ENCODE measurements at regions not wholly inside any gene's neighbourhood (a gene's known extent, or its start where the extent isn't known, plus 50 kb on each side); places are given as distances from the start of the nearest gene placed in this dataset.

GRCh38 chr18:53817976-53818950 lies 406.2 kb downstream of the MBD2 start:
- DNase-seq (ENCODE audit: low spot score): no peak

- no peak for DNase-seq (ENCODE audit: low spot score)
Observed at GRCh38 chr18:53800171-53800570, 424.3 kb downstream of the MBD2 start.

DNA sequence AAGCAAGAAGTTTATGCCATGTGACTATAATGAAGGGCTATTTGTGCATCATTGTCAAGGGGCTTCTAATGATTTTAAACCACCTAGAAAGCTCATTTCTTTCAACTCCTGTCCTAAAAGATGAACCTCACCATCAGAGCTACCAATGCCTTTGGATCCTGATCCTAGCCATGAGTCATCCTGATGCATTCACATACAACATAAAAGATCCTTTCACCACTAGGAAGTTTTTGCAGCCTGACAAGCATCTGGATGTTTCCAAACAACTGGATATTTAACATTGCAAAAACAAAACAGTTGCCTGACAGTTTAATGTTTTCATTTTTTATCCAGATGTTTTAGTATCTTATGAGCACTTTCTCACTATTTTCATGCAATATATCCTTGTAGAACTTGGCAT lies 425.3 kb downstream of the MBD2 start:
- DNase-seq (ENCODE audit: low spot score): no peak

- DNase-seq (ENCODE audit: low spot score): no peak
Observed at GRCh38 chr18:53798516-53798915, 426.0 kb downstream of the MBD2 start.

DNA sequence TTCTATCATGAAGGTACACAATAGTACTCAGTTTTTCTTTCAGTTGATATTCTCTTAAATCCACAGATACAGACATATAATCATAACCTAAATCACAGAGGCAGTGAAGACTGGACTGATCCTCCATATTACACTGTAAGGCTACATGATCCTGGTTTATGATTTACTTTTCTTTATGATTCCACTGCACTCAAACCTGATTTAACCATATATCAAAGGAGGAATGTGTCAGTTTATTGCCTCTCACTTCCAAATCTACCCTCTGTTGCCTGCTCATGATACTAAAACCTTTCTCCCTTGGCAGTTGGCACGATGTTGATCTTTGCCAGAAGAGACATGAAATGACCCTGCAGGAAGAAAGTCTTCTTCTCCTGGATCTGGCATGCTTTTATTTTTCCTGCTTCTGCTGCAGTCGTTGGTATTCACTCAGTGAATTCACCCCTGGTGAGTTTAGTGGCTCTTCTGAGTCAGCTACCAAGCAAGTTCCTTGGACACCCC lies 426.4 kb downstream of the MBD2 start:
- DNase-seq (ENCODE audit: low spot score): no peak

DNA sequence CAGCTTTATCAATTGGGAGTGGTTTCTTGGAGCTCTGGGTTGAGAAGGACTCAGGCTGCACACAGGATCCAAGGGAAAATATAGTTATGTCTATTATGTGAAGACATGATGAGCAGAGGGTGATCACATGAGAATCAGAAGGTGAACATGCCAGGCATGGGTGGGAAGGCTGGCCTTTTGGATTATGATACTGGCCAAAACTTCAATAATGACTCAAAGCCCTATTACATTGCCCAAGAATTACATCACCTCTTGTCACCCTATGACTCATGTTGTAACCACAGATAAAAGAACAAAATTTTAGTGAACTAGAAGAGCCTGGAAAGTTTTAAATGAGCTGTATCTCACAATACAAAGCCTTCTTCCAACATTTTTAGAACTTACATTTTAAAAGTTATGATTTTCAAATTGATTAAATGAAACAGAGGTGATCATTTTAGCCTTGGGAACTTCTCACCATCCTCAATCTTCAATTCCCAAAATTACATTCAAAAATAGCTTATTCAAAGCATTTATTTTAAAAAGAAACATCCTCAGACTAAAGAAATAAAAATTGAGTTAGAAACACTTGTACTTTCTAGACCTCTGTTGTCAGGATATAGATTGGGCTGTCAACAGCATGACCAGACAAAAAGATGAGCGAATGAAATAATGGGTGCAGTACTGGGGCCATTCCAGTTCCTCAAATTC lies 428.3 kb downstream of the MBD2 start:
- DNase-seq (ENCODE audit: low spot score): no peak

DNA sequence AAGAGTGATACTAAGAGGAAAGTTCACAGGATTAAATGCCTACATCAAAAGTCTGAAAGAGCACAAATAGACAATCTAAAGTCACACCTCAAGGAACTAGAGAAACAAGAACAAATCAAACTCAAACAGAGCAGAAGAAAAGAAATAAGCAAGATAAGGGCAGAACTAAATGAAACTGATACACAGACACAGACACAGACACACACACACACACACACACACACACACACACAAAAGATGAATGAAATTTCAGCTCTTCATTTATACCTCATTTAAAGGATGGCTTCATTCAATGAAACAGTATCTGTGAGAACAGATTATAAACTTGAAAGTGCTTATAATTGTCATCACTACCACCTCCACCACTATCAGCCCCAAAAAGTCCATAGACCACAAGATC lies 428.9 kb downstream of the MBD2 start:
- no peak for DNase-seq (ENCODE audit: low spot score)

DNA sequence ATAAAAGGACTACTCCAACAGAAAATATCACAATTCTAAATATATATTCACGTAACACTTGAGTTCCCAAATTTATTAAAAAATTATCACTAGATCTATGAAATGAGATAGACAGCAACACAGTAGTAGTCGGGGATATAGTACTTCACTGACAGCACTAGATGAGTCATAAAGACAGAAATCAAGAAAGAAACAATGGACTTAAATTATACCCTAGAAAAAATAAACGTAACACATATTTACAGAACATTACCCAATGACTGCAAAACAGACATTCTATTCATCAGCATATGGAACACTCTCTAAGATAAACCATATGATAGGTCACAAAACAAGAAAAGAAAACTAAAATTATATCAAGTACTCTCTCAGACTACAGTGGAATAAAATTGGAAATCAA lies 429.4 kb downstream of the MBD2 start:
- no peak for DNase-seq (ENCODE audit: low spot score)

DNA sequence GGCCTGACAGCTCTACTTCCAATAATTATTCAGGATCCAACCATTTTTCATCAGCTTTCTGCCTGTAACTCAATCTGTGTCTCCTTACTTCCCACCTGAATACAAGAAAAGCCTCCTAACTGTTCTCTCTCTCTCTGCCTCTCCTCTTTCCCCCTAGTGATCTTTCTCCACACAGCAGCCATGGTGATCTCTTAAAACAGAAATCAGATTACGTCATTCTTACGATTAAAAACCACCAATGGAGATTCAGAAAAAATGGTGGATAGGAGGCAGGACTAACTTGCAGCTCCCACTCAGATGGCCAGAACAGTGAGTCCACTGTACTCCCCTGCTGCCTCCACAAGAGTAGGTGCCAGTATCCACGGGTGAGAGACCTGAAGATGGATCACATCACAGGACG lies 431.7 kb downstream of the MBD2 start:
- no peak for DNase-seq (ENCODE audit: low spot score)

- no peak for DNase-seq (ENCODE audit: low spot score)
Observed at GRCh38 chr18:53790786-53791185, 433.7 kb downstream of the MBD2 start.

DNA sequence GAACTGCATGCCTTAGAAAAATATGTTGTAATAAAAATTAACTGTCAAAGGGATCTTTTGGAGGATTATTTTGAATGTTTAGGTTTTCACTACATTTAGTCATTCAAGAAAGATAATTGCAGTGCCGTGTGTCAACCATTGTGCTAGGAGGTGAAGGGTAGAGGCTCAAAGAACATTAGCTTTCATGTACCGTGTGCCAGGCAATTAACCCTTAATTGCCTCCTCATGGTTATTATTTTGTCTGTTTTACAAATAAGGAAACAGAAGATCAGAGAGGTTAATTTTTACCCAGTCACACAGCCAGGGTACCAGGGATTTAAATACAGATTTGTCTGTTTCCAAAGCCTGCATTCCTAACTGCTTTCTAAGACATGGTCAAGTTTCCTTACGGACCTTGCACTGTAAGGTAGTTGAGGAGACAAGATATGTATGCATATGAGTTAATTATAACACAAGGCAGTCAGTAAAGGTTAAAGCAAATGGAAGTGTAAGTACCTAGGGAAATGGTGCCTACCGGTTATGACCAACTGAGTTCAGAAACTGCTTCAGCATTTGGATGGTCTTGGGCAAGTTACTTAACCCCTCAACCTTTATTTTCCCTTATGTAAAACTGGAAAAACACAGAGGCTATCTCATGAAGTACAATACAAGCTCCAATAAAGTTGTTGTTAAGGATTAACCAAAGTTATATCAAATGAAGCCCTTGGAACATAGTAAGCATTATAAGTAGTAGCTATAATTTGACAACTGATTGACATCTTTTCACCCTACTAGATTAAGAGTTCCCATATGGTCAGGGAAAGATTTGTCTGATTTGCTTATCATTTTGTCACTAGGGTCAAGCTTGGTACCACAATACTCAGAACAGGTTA lies 434.9 kb downstream of the MBD2 start:
- DNase-seq (ENCODE audit: low spot score): no peak

DNA sequence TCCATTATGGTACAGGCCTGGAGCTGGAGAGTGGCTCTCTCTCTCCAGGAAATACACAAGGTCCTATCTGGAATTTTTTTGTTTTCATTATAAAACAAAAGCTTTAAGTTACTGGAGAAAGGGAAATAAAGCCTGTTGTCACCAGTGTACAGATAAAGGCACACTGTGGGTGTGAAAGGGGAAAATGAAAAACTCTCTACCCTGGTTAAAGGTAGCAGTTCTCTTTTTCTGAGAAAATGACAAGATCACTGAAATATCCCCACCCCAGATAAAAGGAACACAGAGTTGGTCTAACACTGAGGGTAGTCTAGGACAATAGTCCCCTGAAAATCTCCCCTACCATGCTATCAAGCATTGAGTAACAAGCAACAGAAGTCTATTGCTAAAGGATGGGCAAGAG lies 438.7 kb downstream of the MBD2 start:
- no peak for DNase-seq (ENCODE audit: low spot score)

DNA sequence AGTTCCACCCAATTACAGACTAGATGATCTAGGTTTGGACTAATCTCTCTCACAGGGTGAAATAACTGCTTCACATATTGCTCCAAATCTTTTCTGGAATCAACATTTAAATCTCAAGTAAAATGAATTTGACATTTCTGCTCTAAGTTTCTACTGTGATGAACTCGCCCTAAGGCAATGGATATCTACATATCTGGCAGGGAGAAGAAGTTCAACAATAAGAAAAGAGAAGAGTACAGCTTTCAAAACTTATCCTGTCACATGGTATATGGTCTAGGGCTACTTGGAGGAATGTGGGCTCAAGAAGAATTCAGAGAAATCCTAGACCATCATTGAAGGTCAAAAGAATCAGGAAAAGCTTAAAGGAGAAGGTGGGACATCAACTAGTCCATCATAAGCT lies 440.2 kb downstream of the MBD2 start:
- no peak for DNase-seq (ENCODE audit: low spot score)

DNA sequence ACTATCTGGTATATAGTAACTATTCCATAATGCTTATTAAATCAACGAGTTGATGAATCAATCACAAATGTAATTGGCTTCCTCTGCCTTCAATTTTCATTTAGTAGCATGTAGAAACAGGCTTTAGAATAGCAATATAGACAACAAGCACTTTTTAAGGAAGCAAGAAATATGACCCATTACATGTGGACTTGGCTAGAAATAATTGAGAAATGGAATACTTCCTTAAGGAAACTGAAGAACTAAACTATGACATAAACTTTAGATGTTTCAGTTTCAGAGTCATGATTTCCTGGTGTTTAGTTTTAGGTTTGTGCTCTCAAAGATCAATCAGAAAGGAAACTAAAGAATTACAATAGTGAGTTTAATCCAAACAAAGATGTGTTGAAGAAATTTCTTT lies 443.8 kb downstream of the MBD2 start:
- DNase-seq (ENCODE audit: low spot score): no peak

DNA sequence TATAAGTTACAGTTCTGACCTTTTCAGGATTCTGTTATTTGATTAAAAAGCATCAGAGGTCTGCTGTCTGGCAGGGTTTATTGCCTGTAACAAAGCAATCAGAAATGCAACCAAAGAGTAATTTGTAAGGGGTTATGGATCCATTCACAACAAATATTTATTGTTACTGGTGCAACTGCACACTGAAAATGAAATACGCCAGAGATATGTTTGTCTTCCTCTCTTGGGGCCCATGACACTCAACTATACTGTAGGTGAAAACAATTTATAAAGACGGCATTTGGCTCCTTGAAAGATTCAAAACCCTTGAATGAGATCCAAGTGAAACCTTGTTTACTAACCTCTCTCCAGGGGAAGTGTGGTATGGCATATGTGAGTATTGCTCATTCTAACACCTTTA lies 452.2 kb downstream of the MBD2 start:
- DNase-seq (ENCODE audit: low spot score): no peak

DNA sequence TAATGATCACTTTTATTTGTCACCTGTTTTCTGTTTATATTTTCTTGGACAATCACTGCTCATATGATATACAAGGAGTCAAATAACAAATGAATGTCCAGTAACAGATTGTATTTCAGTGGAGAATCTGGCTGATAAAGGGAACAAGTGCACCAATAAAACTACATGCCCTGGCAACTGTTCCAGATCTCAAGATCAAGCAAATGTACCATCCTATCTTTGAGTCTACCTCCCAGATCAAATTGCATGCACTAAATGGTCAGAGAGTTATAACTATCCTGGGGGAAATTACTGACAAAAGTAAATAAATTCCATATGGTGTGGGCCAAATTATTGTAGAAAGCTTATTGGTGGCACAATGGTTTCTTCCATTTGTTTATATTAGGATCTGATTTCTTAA lies 452.8 kb downstream of the MBD2 start:
- no peak for DNase-seq (ENCODE audit: low spot score)

DNA sequence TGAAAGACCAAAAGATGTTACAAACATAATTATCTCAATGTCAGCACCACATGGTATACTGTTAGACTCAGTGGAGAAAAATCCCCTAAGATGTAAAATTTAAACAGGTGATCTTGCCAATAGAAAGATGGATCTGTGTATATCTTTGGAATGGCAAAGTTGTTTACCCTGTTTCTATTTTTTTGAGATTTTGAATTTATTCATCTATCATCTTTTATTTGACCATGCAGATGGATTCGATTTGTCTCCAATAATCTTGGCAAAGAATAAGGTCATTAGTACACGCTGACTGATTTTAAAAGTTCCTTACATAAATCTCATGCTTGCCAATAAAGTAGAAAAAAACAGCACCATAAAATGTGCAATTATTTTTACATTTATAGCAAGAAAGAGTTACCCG lies 459.3 kb downstream of the MBD2 start:
- DNase-seq (ENCODE audit: low spot score): no peak

DNA sequence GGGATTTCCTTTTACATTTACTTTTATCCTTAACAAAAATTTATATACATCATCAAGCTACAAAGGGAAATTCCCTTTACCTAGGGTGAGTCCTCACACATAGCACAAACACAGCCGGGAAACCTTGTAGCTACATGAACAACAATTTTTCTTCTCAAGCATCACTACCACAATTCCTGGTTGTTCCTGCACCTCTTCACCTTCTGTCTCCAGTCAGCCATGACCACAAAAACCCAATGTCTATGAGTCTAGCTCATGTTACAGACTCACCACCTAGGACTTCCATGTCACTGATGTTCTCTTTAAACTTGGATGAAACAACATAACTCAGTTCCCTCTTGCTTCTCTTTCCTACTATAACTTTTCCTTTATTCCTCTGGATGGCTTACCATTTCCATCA lies 460.4 kb downstream of the MBD2 start:
- DNase-seq (ENCODE audit: low spot score): no peak

GRCh38 chr18:53757328-53757727 lies 467.1 kb downstream of the MBD2 start:
- DNase-seq (ENCODE audit: low spot score): no peak

DNA sequence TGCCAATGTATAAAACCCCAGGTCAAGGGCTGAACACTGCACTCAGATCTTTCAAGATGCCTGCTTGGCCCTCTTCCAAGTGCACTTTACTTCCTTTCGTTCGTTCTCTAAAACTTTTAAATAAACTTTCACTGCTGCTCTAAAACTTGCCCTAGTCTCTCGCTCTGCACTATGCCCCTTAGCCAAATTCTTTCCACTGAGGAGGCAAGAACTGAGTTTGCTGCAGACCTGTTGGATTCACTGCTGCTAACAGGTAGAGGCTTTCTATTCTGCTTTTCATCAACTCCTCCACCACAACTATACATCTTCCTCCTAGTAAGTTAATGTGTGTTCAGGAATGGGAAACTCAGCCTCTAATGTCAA lies 467.9 kb downstream of the MBD2 start:
- no peak for DNase-seq (ENCODE audit: low spot score)

GRCh38 chr18:53755914-53756609 lies 468.4 kb downstream of the MBD2 start:
- DNase-seq (ENCODE audit: low spot score): no peak

DNA sequence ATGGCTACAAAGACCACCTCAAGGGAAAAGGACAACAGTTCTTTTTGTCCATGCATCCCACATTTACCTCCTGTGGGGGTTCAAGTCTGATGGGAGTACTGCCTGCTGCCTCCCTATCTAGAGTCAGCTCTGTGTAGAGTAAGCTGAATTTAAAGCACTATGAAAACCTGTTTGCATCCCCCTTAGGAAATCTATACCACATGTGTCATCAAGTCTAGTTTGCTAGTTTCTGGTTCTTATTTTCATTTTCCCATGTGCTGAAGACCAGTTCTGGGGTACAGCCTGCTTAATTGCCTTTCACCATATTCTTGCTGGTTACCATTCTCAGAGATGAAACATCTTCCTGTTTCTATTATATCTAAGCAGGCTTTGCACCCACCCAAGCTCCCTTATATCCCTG lies 470.3 kb downstream of the MBD2 start:
- no peak for DNase-seq (ENCODE audit: low spot score)

Measured in NAMALWA (cell line).